ENCODE measurements at regions not wholly inside any gene's neighbourhood (a gene's known extent, or its start where the extent isn't known, plus 50 kb on each side); places are given as distances from the start of the nearest gene placed in this dataset.
"Not testable (repeated sequence)": the region's sequence is repeated elsewhere in the genome, so short reads cannot be mapped to it uniquely, and the experiment has no call there.

GRCh38 chr7:93799750-93800357 is 90.7 kb downstream of the TFPI2 start:
- peak in 10 of 12 donors; percentile 29 to 60 (median 38) for TF ChIP-seq CTCF (IDR thresholded peaks at IDR 0.05)
- TF ChIP-seq POLR2A (IDR thresholded peaks at IDR 0.05), result no peak
- no peaks in the 10 kb centered on the region for H3K27me3 ChIP-seq
- peaks cover 0 to 19% (median 4%) of the 10 kb centered on the region in 12 donors for H3K9me3 ChIP-seq
- H3K36me3 ChIP-seq, result no peaks in the 10 kb centered on the region
- H3K4me1 ChIP-seq, result no peaks in the 10 kb centered on the region
- ATAC-seq (no peak), DNase-seq (no peak)
- 54 to 66% (median 57%) methylated on average over 5 of the region's 5 CpGs for WGBS, 4 donors
- intact Hi-C loops (cut with DNase I), result loop anchor here in 5 of 10 donors (5.0 to 10.0 kb wide), 3 partner anchors 275 to 422 kb away; no protein-coding TSS in a partner anchor
- no peak overlapping the region for H3K27ac ChIP-seq
- no peak overlapping the region for H3K4me3 ChIP-seq

- intact Hi-C loops (cut with DNase I), result not testable (repeated sequence)
These were observed 97.4 kb downstream of the TFPI2 start for GRCh38 chr7:93793084-93793697.

GRCh38 chr7:93779115-93779514 is 111.4 kb downstream of the TFPI2 start:
- Histone ChIP-seq H3K36me3 (no peaks in the 10 kb centered on the region), H3K4me3 (no peak overlapping the region), H3K9me3 (no peaks in the 10 kb centered on the region), H3K27ac (no peak overlapping the region), H3K4me1 (no peaks in the 10 kb centered on the region), H3K27me3 (no peaks in the 10 kb centered on the region)
- 48 to 69% (median 59%) methylated on average over 3 of the region's 3 CpGs for WGBS, 4 donors
- TF ChIP-seq CTCF (IDR thresholded peaks at IDR 0.05), result no peak
- no peak for TF ChIP-seq POLR2A (IDR thresholded peaks at IDR 0.05)
- DNase-seq (no peak), ATAC-seq (peak in 2 of 4 donors; percentile 20 to 42)
- intact Hi-C loops (cut with DNase I), result no loop called here

More at GRCh38 chr7:93793084-93793697, 97.4 kb downstream of the TFPI2 start:
- not testable (repeated sequence) for ATAC-seq, H3K36me3 ChIP-seq, H3K4me3 ChIP-seq, H3K27ac ChIP-seq, DNase-seq, H3K4me1 ChIP-seq, H3K27me3 ChIP-seq, H3K9me3 ChIP-seq
- WGBS, 4 donors, result 91 to 93% (median 92%) methylated on average over 3 to 30 of the region's 33 CpGs

GRCh38 chr7:93778384-93778783 is 112.2 kb downstream of the TFPI2 start:
- no peak for ATAC-seq
- intact Hi-C loops (cut with DNase I), result no loop called here
- TF ChIP-seq CTCF (IDR thresholded peaks at IDR 0.05) (no peak), POLR2A (IDR thresholded peaks at IDR 0.05) (no peak)
- H3K36me3 ChIP-seq, result no peaks in the 10 kb centered on the region
- H3K27ac ChIP-seq, result no peak overlapping the region
- H3K4me1 ChIP-seq, result no peaks in the 10 kb centered on the region
- no peaks in the 10 kb centered on the region for H3K27me3 ChIP-seq
- H3K4me3 ChIP-seq, result no peak overlapping the region
- WGBS, 4 donors, result 81 to 91% (median 83%) methylated on average over 4 of the region's 4 CpGs
- no peak for DNase-seq
- no peaks in the 10 kb centered on the region for H3K9me3 ChIP-seq

Data from heart left ventricle (tissue), 16 donors.